T-helper 2 cell treated with Interferon-gamma antibody and Interleukin-4, amounts not matched to agents 5 μg/mL and 100 μg/mL, for 36 hours (primary cell): ENCODE measurements at regions not wholly inside any gene's neighbourhood (a gene's known extent, or its start where the extent isn't known, plus 50 kb on each side); places are given as distances from the start of the nearest gene placed in this dataset.
"Not testable (repeated sequence)": the region's sequence is repeated elsewhere in the genome, so short reads cannot be mapped to it uniquely, and the experiment has no call there.

ENCODE experiments used
- DNase-seq: peaks from one replicate; pipeline ENCODE4 v3.0.0; 2021; ENCODE audit warnings: low spot score
- H3K27ac Mint-ChIP-seq: one replicate; pipeline ENCODE4 v1.8.0; 2021; ENCODE audit warnings: mild to moderate bottlenecking, mixed read lengths
- H3K27me3 Mint-ChIP-seq: one replicate; pipeline ENCODE4 v1.8.0; 2021; ENCODE audit warnings: low read depth, mixed read lengths
- H3K36me3 Mint-ChIP-seq: one replicate; pipeline ENCODE4 v1.8.0; 2021; ENCODE audit warnings: low read depth, mixed read lengths
- H3K4me1 Mint-ChIP-seq: one replicate; pipeline ENCODE4 v1.8.0; 2021; ENCODE audit warnings: low read depth, mixed read lengths
- H3K4me3 Mint-ChIP-seq: one replicate; pipeline ENCODE4 v1.8.0; 2022; ENCODE audit warnings: mild to moderate bottlenecking, moderate library complexity, mixed read lengths
- H3K9me3 Mint-ChIP-seq: one replicate; pipeline ENCODE4 v1.8.0; 2021; ENCODE audit warnings: mixed read lengths

- no peak overlapping the region for H3K27ac Mint-ChIP-seq
- no peaks in the 10 kb centered on the region for H3K9me3 Mint-ChIP-seq
- no peaks in the 10 kb centered on the region for H3K4me1 Mint-ChIP-seq
- H3K4me3 Mint-ChIP-seq: no peak overlapping the region
- no peaks in the 10 kb centered on the region for H3K27me3 Mint-ChIP-seq
- no peak for DNase-seq
- no peaks in the 10 kb centered on the region for H3K36me3 Mint-ChIP-seq
These were observed 104.1 kb upstream of the BASP1 start for GRCh38 chr5:17113174-17113958.

- Mint-ChIP-seq H3K4me3 (no peak overlapping the region), H3K4me1 (peaks cover 2% of the 10 kb centered on the region), H3K27ac (no peak overlapping the region), H3K36me3 (no peaks in the 10 kb centered on the region), H3K9me3 (no peaks in the 10 kb centered on the region), H3K27me3 (no peaks in the 10 kb centered on the region)
- DNase-seq: no peak
These were observed 103.2 kb upstream of the BASP1 start for GRCh38 chr5:17114233-17114632.

GRCh38 chr5:17114715-17115599 is 102.5 kb upstream of the BASP1 start:
- H3K4me3 Mint-ChIP-seq: no peak overlapping the region

GRCh38 chr5:17115855-17116254 is 101.6 kb upstream of the BASP1 start:
- no peaks in the 10 kb centered on the region for H3K36me3 Mint-ChIP-seq
- H3K9me3 Mint-ChIP-seq: no peaks in the 10 kb centered on the region
- no peak overlapping the region for H3K4me3 Mint-ChIP-seq
- peaks cover 2% of the 10 kb centered on the region for H3K4me1 Mint-ChIP-seq
- no peak overlapping the region for H3K27ac Mint-ChIP-seq
- DNase-seq: no peak
- no peaks in the 10 kb centered on the region for H3K27me3 Mint-ChIP-seq

More at GRCh38 chr5:17114715-17115599, 102.5 kb upstream of the BASP1 start:
- DNase-seq: no peak
- no peak overlapping the region for H3K27ac Mint-ChIP-seq
- peaks cover 2% of the 10 kb centered on the region for H3K4me1 Mint-ChIP-seq
- no peaks in the 10 kb centered on the region for H3K9me3 Mint-ChIP-seq
- H3K36me3 Mint-ChIP-seq: no peaks in the 10 kb centered on the region
- no peaks in the 10 kb centered on the region for H3K27me3 Mint-ChIP-seq

- H3K27me3 Mint-ChIP-seq: no peaks in the 10 kb centered on the region
- DNase-seq: no peak
- H3K27ac Mint-ChIP-seq: no peak overlapping the region
- H3K4me1 Mint-ChIP-seq: peaks cover 2% of the 10 kb centered on the region
- H3K4me3 Mint-ChIP-seq: no peak overlapping the region
- no peaks in the 10 kb centered on the region for H3K36me3 Mint-ChIP-seq
- no peaks in the 10 kb centered on the region for H3K9me3 Mint-ChIP-seq
These were observed 98.8 kb upstream of the BASP1 start for GRCh38 chr5:17118631-17119030.

GRCh38 chr5:17120209-17120608 is 97.2 kb upstream of the BASP1 start:
- no peak for DNase-seq
- Mint-ChIP-seq H3K36me3 (no peaks in the 10 kb centered on the region), H3K27ac (no peak overlapping the region), H3K4me1 (peaks cover 2% of the 10 kb centered on the region), H3K4me3 (no peak overlapping the region), H3K9me3 (no peaks in the 10 kb centered on the region), H3K27me3 (no peaks in the 10 kb centered on the region)

- Mint-ChIP-seq H3K27me3 (no peaks in the 10 kb centered on the region), H3K9me3 (no peaks in the 10 kb centered on the region), H3K27ac (no peak overlapping the region), H3K4me3 (no peak overlapping the region), H3K36me3 (no peaks in the 10 kb centered on the region), H3K4me1 (peaks cover 2% of the 10 kb centered on the region)
- no peak for DNase-seq
These were observed 95.7 kb upstream of the BASP1 start for GRCh38 chr5:17121776-17122175.

GRCh38 chr5:17123010-17123409 is 94.4 kb upstream of the BASP1 start:
- no peaks in the 10 kb centered on the region for H3K9me3 Mint-ChIP-seq
- H3K4me3 Mint-ChIP-seq: no peak overlapping the region
- DNase-seq: no peak
- H3K4me1 Mint-ChIP-seq: peaks cover 2% of the 10 kb centered on the region
- H3K36me3 Mint-ChIP-seq: no peaks in the 10 kb centered on the region
- H3K27ac Mint-ChIP-seq: no peak overlapping the region
- H3K27me3 Mint-ChIP-seq: no peaks in the 10 kb centered on the region

- H3K36me3 Mint-ChIP-seq, H3K27ac Mint-ChIP-seq, H3K4me1 Mint-ChIP-seq, H3K27me3 Mint-ChIP-seq, H3K9me3 Mint-ChIP-seq, H3K4me3 Mint-ChIP-seq, DNase-seq: not testable (repeated sequence)
These were observed 93.7 kb upstream of the BASP1 start for GRCh38 chr5:17123773-17124172.

- no peaks in the 10 kb centered on the region for H3K9me3 Mint-ChIP-seq
- DNase-seq: no peak
- H3K27me3 Mint-ChIP-seq: peaks cover 8% of the 10 kb centered on the region
- peaks cover 4% of the 10 kb centered on the region for H3K4me1 Mint-ChIP-seq
- no peak overlapping the region for H3K27ac Mint-ChIP-seq
- no peak overlapping the region for H3K4me3 Mint-ChIP-seq
- H3K36me3 Mint-ChIP-seq: no peaks in the 10 kb centered on the region
These were observed 89.6 kb upstream of the BASP1 start for GRCh38 chr5:17127743-17128231.

- H3K36me3 Mint-ChIP-seq: no peaks in the 10 kb centered on the region
- H3K4me3 Mint-ChIP-seq: no peak overlapping the region
- peaks cover 4% of the 10 kb centered on the region for H3K4me1 Mint-ChIP-seq
- H3K27ac Mint-ChIP-seq: no peak overlapping the region
- H3K27me3 Mint-ChIP-seq: peaks cover 8% of the 10 kb centered on the region
- H3K9me3 Mint-ChIP-seq: no peaks in the 10 kb centered on the region
- DNase-seq: no peak
These were observed 88.2 kb upstream of the BASP1 start for GRCh38 chr5:17129093-17129849.

- H3K4me1 Mint-ChIP-seq, H3K27ac Mint-ChIP-seq, DNase-seq, H3K36me3 Mint-ChIP-seq, H3K27me3 Mint-ChIP-seq, H3K9me3 Mint-ChIP-seq: not testable (repeated sequence)
- H3K4me3 Mint-ChIP-seq: peak overlapping the region; percentile 30
These were observed 87.1 kb upstream of the BASP1 start for GRCh38 chr5:17130302-17130701.

GRCh38 chr5:17132444-17133083 is 84.9 kb upstream of the BASP1 start:
- Mint-ChIP-seq H3K27ac (no peak overlapping the region), H3K27me3 (peaks cover 8% of the 10 kb centered on the region), H3K9me3 (no peaks in the 10 kb centered on the region), H3K4me1 (peaks cover 4% of the 10 kb centered on the region), H3K4me3 (no peak overlapping the region), H3K36me3 (no peaks in the 10 kb centered on the region)
- DNase-seq: no peak
